ENCODE measurements at regions not wholly inside any gene's neighbourhood (a gene's known extent, or its start where the extent isn't known, plus 50 kb on each side); places are given as distances from the start of the nearest gene placed in this dataset.

GRCh38 chr21:35609263-35609662 lies 451.1 kb downstream of the SETD4 start:
- TF ChIP-seq, protein P1, sequence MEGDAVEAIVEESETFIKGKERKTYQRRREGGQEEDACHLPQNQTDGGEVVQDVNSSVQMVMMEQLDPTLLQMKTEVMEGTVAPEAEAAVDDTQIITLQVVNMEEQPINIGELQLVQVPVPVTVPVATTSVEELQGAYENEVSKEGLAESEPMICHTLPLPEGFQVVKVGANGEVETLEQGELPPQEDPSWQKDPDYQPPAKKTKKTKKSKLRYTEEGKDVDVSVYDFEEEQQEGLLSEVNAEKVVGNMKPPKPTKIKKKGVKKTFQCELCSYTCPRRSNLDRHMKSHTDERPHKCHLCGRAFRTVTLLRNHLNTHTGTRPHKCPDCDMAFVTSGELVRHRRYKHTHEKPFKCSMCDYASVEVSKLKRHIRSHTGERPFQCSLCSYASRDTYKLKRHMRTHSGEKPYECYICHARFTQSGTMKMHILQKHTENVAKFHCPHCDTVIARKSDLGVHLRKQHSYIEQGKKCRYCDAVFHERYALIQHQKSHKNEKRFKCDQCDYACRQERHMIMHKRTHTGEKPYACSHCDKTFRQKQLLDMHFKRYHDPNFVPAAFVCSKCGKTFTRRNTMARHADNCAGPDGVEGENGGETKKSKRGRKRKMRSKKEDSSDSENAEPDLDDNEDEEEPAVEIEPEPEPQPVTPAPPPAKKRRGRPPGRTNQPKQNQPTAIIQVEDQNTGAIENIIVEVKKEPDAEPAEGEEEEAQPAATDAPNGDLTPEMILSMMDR (IDR thresholded peaks at IDR 0.05 in 8 of 11, conservative IDR thresholded peaks at IDR 0.05 in 3 of 11), result no peak
- TF ChIP-seq POLR2A (IDR thresholded peaks at IDR 0.05) (no peak), POLR2AphosphoS5 (IDR thresholded peaks at IDR 0.05) (no peak)

Measured in spleen (tissue), 7 donors.